ENCODE measurements at regions not wholly inside any gene's neighbourhood (a gene's known extent, or its start where the extent isn't known, plus 50 kb on each side); places are given as distances from the start of the nearest gene placed in this dataset.

DNA sequence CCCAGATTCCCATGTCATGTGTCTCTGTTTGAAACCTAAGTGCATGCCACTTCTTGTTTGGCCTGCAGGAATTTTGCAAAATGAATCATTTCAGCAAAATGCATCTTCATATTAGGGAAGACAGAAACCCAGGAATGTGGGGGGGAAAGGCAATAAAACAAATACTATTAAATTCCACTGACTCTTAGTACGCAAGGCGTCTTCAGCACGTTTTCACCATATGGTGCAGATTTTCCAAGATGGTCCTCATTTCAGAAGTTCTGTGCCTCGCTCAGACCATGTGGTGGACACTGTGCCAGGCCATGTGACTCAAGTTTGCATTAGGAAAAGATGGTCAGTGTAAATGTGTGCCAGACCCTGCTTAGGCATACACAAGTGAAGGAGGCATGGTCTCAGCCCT is 184.0 kb downstream of the ACTL7B start:
- TF ChIP-seq, protein P1, sequence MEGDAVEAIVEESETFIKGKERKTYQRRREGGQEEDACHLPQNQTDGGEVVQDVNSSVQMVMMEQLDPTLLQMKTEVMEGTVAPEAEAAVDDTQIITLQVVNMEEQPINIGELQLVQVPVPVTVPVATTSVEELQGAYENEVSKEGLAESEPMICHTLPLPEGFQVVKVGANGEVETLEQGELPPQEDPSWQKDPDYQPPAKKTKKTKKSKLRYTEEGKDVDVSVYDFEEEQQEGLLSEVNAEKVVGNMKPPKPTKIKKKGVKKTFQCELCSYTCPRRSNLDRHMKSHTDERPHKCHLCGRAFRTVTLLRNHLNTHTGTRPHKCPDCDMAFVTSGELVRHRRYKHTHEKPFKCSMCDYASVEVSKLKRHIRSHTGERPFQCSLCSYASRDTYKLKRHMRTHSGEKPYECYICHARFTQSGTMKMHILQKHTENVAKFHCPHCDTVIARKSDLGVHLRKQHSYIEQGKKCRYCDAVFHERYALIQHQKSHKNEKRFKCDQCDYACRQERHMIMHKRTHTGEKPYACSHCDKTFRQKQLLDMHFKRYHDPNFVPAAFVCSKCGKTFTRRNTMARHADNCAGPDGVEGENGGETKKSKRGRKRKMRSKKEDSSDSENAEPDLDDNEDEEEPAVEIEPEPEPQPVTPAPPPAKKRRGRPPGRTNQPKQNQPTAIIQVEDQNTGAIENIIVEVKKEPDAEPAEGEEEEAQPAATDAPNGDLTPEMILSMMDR (IDR thresholded peaks at IDR 0.05; ENCODE audit: extremely low read depth, insufficient read depth, missing control alignments): no peak
- in situ Hi-C loops (cut with MboI; ENCODE audit: low pct_unique_long_range_greater_than_20kb, low sequenced_read_pairs, unreplicated experiment): no loop called here
- DNase-seq (ENCODE audit: low spot score): no peak

DNA sequence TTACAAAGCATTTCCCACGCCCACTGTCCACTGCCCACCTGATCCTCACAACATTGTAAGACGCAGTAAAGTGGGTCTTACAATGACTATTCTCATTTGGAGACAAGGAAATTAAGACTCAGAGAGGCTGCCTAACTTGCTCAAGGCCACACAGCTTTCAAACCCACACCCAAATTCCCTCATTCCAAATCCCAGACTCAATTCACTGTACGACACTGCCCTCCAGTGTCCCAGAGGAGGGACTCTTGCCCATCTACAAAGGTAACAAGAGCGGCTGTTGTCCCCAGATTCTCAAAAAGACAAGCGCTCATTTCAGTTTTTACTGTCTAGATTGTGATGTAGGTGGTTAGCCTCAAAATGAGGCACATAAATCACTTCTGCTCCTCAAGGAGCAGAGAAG is 184.6 kb downstream of the ACTL7B start:
- no peak for DNase-seq (ENCODE audit: low spot score)
- TF ChIP-seq, protein P1 (IDR thresholded peaks at IDR 0.05; ENCODE audit: extremely low read depth, insufficient read depth, missing control alignments): no peak
- in situ Hi-C loops (cut with MboI; ENCODE audit: low pct_unique_long_range_greater_than_20kb, low sequenced_read_pairs, unreplicated experiment): no loop called here

DNA sequence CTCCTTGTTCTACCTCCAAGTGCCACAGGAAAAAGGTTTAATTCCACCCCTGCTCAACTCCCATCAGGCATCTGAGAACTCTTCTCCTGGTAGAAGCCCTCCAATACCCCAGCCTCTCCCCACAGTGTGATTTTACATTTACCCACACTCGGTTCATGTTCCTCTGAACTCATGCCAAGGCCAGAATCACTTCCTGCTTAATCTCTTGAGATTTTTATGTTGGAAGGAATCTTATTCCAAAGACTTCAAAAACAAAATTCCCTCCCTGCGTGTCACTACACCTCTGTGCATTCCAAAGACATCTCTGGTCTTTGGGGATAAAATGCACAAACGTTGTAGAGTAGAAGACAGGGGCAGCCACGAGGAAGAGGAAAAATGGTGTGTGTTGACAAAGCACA is 186.8 kb downstream of the ACTL7B start:
- no peak for DNase-seq (ENCODE audit: low spot score)
- in situ Hi-C loops (cut with MboI; ENCODE audit: low pct_unique_long_range_greater_than_20kb, low sequenced_read_pairs, unreplicated experiment): no loop called here
- TF ChIP-seq, protein P1 (IDR thresholded peaks at IDR 0.05; ENCODE audit: extremely low read depth, insufficient read depth, missing control alignments): no peak

DNA sequence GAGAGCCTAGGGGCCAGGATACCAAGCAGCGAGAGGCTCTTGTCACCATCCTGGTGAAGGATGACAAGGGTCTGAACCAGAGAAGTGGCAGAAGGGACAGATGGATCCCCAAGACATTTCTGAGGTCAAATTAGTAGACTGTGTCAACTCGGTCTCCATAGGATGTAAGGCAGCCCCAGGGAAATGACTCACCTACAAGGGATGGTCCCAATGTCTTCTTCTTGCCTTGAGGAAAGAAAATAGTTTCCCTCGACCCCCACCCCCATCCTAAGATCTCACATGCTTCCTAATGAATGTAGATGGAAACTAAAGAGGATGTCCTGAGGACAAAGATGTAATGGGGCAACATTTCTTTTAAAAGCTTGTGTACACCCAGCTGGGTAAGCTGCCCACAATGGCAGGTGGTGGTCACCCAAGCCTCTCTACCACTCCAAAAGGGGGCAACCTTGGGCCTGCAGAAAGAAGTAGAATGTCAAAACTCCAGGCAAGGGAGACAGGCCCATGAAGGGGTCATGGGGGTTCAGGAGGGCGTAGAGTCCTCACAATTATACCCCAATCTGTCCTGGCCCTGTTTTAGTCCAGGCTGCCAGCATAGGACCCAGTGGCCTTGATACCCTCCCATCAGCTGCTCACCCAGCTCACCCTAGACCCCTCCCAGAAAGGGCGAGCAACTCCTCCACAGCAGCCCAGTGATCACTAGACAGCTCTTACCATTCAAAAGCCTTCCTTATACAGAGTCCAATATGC is 187.4 kb downstream of the ACTL7B start:
- no peak for DNase-seq (ENCODE audit: low spot score)
- TF ChIP-seq, protein P1 (IDR thresholded peaks at IDR 0.05; ENCODE audit: extremely low read depth, insufficient read depth, missing control alignments): no peak
- in situ Hi-C loops (cut with MboI; ENCODE audit: low pct_unique_long_range_greater_than_20kb, low sequenced_read_pairs, unreplicated experiment): no loop called here

DNA sequence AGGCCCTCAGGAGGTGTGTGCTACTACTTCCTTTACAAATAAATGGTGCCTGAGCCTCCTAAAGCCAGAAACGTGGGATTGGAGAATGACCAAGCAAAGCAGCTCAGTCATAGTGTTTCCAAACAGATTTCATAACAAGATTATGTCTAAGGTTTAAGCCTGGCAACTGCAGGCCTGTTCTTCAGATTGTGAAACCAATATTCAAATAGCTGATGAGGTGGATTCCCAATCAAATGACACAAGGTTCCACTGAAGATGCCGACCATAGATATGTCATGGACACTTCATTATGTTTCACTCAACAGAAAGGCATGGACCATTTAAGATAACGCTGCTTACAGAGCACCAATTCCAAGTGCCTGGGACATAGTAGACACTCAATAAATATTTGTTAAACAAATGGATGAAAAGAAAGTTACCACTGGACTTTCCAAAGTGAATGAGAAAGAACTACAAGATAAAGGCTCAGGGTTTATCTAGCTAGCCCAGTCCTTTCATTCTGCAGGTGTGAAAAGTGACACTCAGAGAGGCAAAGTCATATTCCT is 189.5 kb downstream of the ACTL7B start:
- no peak for DNase-seq (ENCODE audit: low spot score)
- in situ Hi-C loops (cut with MboI; ENCODE audit: low pct_unique_long_range_greater_than_20kb, low sequenced_read_pairs, unreplicated experiment): no loop called here

DNA sequence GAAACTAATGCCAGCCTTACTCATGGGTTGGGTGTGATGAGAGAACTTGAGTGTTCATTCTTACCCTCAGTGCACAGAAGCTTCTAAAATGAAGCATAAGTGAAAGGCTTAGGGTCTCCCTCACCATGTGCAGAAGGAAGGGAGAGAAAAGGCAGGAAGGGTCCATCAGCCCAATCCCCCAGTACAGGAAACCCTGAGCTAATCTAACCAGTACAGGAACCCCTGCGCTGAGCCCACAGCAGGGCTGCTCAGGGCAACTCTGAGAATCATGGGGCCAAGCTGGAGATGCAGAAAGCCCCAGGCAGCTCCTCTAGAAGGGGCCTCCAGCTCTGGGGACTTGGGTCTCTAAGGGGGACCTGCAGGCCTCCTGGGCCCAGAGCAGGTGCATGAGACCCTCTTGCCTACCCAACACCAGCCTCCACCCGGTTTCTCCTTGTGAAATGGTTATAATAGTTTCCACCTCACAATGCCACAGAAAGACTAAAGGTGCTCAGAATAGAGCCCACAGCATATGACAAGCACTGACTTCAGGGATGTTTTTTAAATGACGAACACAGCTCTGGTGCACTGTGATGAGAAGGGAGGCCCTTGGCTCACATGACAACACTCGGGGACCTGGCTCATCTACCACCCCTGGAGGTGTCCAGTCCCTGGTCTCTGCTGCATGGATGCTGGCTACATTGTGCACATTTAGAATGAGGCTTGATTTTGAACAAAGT is 190.1 kb downstream of the ACTL7B start:
- DNase-seq (ENCODE audit: low spot score): no peak
- TF ChIP-seq, protein P1 (IDR thresholded peaks at IDR 0.05; ENCODE audit: extremely low read depth, insufficient read depth, missing control alignments): no peak
- in situ Hi-C loops (cut with MboI; ENCODE audit: low pct_unique_long_range_greater_than_20kb, low sequenced_read_pairs, unreplicated experiment): no loop called here

More for the DNA sequence above, 189.5 kb downstream of the ACTL7B start:
- TF ChIP-seq, protein P1 (IDR thresholded peaks at IDR 0.05; ENCODE audit: extremely low read depth, insufficient read depth, missing control alignments): no peak
